Osteocyte (in vitro differentiated cells): ENCODE measurements at regions not wholly inside any gene's neighbourhood (a gene's known extent, or its start where the extent isn't known, plus 50 kb on each side); places are given as distances from the start of the nearest gene placed in this dataset.

Source experiments
- DNase-seq: peaks from one replicate; pipeline ENCODE4 v3.0.0; 2021; ENCODE audit warnings: mixed read lengths; ENCODE audit not compliant: unreplicated experiment; ENCODE audit errors: extremely low spot score
- H3K27ac Mint-ChIP-seq: one replicate; pipeline ENCODE4 v1.8.0; 2021; ENCODE audit warnings: mild to moderate bottlenecking, mixed read lengths; ENCODE audit not compliant: unreplicated experiment
- H3K27me3 Mint-ChIP-seq: one replicate; pipeline ENCODE4 v1.8.0; 2021; ENCODE audit warnings: mixed read lengths; ENCODE audit not compliant: unreplicated experiment
- H3K36me3 Mint-ChIP-seq: one replicate; pipeline ENCODE4 v1.8.0; 2021; ENCODE audit warnings: mixed read lengths; ENCODE audit not compliant: unreplicated experiment
- H3K4me1 Mint-ChIP-seq: one replicate; pipeline ENCODE4 v1.8.0; 2021; ENCODE audit warnings: mixed read lengths; ENCODE audit not compliant: unreplicated experiment
- H3K4me3 Mint-ChIP-seq: one replicate; pipeline ENCODE4 v1.8.0; 2021; ENCODE audit warnings: mild to moderate bottlenecking, moderate library complexity, mixed read lengths; ENCODE audit not compliant: unreplicated experiment
- H3K9me3 Mint-ChIP-seq: one replicate; pipeline ENCODE4 v1.8.0; 2021; ENCODE audit warnings: mixed read lengths; ENCODE audit not compliant: unreplicated experiment
- TF ChIP-seq, protein P1 (sequence below): fragments of 200-600 bp; sonication (generic); IDR thresholded peaks from 2 replicates; pipeline ENCODE4 v1.5.0; 2021; ENCODE audit warnings: antibody characterized with exemption, mild to moderate bottlenecking, moderate library complexity

DNA sequence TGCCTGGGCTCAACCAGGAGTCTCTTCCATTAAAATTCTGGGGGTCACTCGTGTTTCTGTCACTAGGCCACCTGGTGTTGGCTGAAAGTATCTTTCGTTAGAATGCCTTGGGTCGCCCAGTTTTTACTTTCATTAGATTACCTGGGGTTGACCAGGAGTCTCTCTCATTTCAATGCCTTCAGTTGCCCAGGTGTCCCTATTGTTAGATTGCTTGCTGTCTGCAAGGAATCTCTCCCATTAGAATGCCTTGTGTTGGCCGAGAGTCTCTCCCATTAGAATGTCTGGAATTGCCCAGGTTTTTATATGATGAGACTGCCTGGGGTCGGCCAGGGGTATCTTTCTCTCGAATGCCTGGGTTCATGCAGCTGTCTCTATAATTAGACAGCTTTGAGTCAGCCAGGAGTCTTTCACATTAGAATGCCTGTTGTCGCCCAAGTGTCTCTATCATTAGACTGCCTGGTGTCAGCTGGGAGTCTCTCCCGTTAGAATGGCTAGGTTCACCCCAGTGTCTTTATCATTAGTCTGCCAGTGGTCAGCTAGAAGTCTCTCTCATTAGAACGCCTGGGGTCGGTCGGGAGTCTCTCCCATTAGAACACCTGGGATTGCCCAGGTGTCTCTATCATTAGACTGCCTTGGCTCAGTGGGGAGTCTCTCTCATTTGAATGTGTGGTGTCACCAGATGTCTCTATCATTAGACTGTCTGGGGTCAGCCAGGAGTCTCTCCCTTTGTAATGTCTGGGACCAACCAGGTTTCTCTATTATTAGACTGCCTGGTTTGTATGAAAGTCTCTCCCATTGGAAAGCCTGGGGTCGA, 1446.8 kb downstream of the UQCRFS1 start:
- H3K4me1 Mint-ChIP-seq, result no peaks in the 10 kb centered on the region
- H3K27me3 Mint-ChIP-seq, result no peaks in the 10 kb centered on the region
- no peak overlapping the region for H3K27ac Mint-ChIP-seq
- peaks cover 91% of the 10 kb centered on the region for H3K9me3 Mint-ChIP-seq
- H3K36me3 Mint-ChIP-seq, result peaks cover 45% of the 10 kb centered on the region
- peak; percentile 76 for DNase-seq
- no peak overlapping the region for H3K4me3 Mint-ChIP-seq
- TF ChIP-seq, protein P1, sequence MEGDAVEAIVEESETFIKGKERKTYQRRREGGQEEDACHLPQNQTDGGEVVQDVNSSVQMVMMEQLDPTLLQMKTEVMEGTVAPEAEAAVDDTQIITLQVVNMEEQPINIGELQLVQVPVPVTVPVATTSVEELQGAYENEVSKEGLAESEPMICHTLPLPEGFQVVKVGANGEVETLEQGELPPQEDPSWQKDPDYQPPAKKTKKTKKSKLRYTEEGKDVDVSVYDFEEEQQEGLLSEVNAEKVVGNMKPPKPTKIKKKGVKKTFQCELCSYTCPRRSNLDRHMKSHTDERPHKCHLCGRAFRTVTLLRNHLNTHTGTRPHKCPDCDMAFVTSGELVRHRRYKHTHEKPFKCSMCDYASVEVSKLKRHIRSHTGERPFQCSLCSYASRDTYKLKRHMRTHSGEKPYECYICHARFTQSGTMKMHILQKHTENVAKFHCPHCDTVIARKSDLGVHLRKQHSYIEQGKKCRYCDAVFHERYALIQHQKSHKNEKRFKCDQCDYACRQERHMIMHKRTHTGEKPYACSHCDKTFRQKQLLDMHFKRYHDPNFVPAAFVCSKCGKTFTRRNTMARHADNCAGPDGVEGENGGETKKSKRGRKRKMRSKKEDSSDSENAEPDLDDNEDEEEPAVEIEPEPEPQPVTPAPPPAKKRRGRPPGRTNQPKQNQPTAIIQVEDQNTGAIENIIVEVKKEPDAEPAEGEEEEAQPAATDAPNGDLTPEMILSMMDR, result no peak

DNA sequence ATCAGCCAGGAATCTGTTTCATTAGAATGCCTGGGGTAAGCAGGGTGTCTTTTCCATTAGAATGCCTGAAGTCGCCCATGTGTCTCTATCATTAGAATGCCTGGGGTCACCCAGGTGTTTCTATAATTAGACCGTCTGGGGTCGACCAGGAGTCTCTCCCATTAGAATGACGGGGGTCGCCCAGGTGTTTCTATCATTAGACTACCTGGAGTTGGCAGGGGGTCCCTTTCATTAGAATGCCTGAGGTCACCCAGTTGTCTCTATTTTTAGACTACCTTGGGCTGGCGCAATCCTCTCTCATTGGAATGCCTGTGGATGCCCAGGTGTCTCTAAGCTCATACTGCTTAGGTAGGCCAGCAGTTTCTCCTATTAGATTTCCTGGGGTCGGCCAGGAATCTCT, 1447.6 kb downstream of the UQCRFS1 start:
- Mint-ChIP-seq H3K36me3 (peaks cover 44% of the 10 kb centered on the region), H3K4me1 (no peaks in the 10 kb centered on the region), H3K4me3 (no peak overlapping the region), H3K27me3 (no peaks in the 10 kb centered on the region), H3K9me3 (peaks cover 92% of the 10 kb centered on the region), H3K27ac (no peak overlapping the region)
- TF ChIP-seq, protein P1, result no peak
- peak; percentile 63 for DNase-seq

DNA sequence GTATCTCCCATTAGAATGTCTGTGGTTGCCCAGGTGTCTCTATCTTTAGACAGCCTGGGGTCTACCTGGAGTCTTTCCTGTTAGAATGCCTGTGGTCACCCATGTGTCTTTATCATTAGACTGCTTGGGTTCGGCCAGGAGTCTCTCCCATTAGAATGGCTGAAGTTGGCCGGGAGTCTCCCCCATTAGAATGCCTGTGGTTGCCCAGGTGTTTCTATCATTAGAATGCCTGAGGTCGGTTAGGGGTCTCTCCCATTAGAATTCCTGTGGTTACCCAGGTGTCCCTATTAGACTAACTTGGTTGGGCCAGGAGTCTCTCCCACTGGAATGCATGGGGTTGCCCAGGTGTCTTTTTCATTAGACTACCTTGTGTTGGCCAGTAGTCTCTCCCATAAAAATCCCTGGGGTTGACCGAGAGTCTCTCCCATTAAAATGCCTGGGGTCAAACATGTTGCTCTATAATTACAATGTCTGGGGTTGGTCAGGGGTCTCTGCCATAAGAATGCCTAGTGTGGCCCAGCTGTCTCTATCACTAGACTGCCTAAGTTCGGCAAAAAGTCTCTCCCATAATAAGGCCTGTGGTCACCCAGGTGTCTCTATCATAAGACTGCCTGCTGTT, 1448.7 kb downstream of the UQCRFS1 start:
- H3K36me3 Mint-ChIP-seq, result peaks cover 39% of the 10 kb centered on the region
- peaks cover 90% of the 10 kb centered on the region for H3K9me3 Mint-ChIP-seq
- H3K27me3 Mint-ChIP-seq, result no peaks in the 10 kb centered on the region
- H3K4me1 Mint-ChIP-seq, result no peaks in the 10 kb centered on the region
- TF ChIP-seq, protein P1, result no peak
- DNase-seq, result peak; percentile 59
- H3K4me3 Mint-ChIP-seq, result no peak overlapping the region
- H3K27ac Mint-ChIP-seq, result no peak overlapping the region

DNA sequence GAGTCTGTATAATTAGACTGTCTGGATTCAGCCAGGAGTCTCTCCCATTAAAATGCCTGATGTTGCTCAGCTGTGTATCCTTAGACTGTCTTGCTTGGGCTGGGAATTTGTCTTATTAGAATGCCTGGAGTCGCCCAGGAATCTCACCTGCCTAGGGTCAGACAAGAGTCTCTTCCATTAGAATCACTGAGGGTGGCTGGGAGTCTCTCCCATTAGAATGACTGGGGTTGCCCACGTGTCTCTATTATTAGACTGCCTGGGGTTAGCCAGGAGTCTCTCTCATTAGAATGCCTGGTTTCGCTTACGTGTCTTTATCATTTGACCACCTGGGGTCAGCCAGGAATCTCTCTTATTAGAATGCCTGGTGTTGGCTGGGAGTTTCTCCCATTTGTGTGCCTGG, 1450.0 kb downstream of the UQCRFS1 start:
- H3K27ac Mint-ChIP-seq, result no peak overlapping the region
- peaks cover 38% of the 10 kb centered on the region for H3K36me3 Mint-ChIP-seq

DNA sequence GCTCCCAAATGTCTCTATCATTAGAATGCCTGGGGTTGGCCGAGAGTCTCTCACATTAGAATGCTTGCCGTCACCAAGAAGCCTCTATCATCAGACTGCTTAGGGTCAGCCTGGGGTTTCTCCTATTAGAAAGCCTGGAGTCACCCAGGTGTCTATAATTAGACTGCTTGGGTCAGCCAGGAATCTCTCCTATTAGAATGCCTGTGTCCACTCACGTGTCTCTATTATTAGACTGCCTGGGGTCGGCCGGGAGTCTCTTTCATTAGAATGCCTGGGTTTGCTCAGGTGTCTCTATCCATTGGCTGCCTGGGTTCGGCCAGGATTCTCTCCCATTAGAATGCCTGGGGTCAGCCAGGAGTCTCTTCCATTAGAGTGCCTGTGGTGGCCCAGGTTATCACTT, 1453.1 kb downstream of the UQCRFS1 start:
- Mint-ChIP-seq H3K4me1 (no peaks in the 10 kb centered on the region), H3K36me3 (peaks cover 25% of the 10 kb centered on the region), H3K9me3 (peaks cover 73% of the 10 kb centered on the region), H3K4me3 (no peak overlapping the region), H3K27ac (no peak overlapping the region), H3K27me3 (no peaks in the 10 kb centered on the region)
- no peak for DNase-seq
- TF ChIP-seq, protein P1, result no peak

More for the DNA sequence above, 1450.0 kb downstream of the UQCRFS1 start:
- Mint-ChIP-seq H3K27me3 (no peaks in the 10 kb centered on the region), H3K4me1 (no peaks in the 10 kb centered on the region), H3K9me3 (peaks cover 93% of the 10 kb centered on the region), H3K4me3 (no peak overlapping the region)
- TF ChIP-seq, protein P1, result no peak
- DNase-seq, result peak; percentile 57
